ENCODE measurements at regions not wholly inside any gene's neighbourhood (a gene's known extent, or its start where the extent isn't known, plus 50 kb on each side); places are given as distances from the start of the nearest gene placed in this dataset.

GRCh38 chr3:180284331-180285110 lies 247.8 kb upstream of the PEX5L start:
- DNase-seq (ENCODE audit: low spot score) = no peak

GRCh38 chr3:180287703-180288102 lies 251.0 kb upstream of the PEX5L start:
- no peak for DNase-seq (ENCODE audit: low spot score)

GRCh38 chr3:180288816-180289215 lies 252.1 kb upstream of the PEX5L start:
- DNase-seq (ENCODE audit: low spot score) = no peak

- no peak for DNase-seq (ENCODE audit: low spot score)
Observed at GRCh38 chr3:180290300-180290699, 253.6 kb upstream of the PEX5L start.

GRCh38 chr3:180294282-180295027 lies 257.7 kb upstream of the PEX5L start:
- DNase-seq (ENCODE audit: low spot score) = no peak

GRCh38 chr3:180295811-180296210 lies 259.1 kb upstream of the PEX5L start:
- no peak for DNase-seq (ENCODE audit: low spot score)

GRCh38 chr3:180296971-180297370 lies 260.2 kb upstream of the PEX5L start:
- DNase-seq (ENCODE audit: low spot score) = no peak

- no peak for DNase-seq (ENCODE audit: low spot score)
Observed at GRCh38 chr3:180306155-180306554, 269.4 kb upstream of the PEX5L start.

- DNase-seq (ENCODE audit: low spot score) = no peak
Observed at GRCh38 chr3:180306691-180307090, 270.0 kb upstream of the PEX5L start.

GRCh38 chr3:180311242-180311641 lies 274.5 kb upstream of the PEX5L start:
- no peak for DNase-seq (ENCODE audit: low spot score)

GRCh38 chr3:180316321-180316720 lies 279.6 kb upstream of the PEX5L start:
- DNase-seq (ENCODE audit: low spot score) = no peak

GRCh38 chr3:180319461-180319860 lies 282.5 kb upstream of the TTC14 start:
- DNase-seq (ENCODE audit: low spot score) = no peak

GRCh38 chr3:180320631-180321030 lies 281.3 kb upstream of the TTC14 start:
- DNase-seq (ENCODE audit: low spot score) = no peak

GRCh38 chr3:180321534-180321933 lies 280.4 kb upstream of the TTC14 start:
- no peak for DNase-seq (ENCODE audit: low spot score)

- DNase-seq (ENCODE audit: low spot score) = no peak
Observed at GRCh38 chr3:180322829-180323228, 279.1 kb upstream of the TTC14 start.

- no peak for DNase-seq (ENCODE audit: low spot score)
Observed at GRCh38 chr3:180324791-180325190, 277.2 kb upstream of the TTC14 start.

- DNase-seq (ENCODE audit: low spot score) = no peak
Observed at GRCh38 chr3:180325533-180325932, 276.4 kb upstream of the TTC14 start.

- DNase-seq (ENCODE audit: low spot score) = no peak
Observed at GRCh38 chr3:180325958-180326357, 276.0 kb upstream of the TTC14 start.

GRCh38 chr3:180329187-180329586 lies 272.8 kb upstream of the TTC14 start:
- no peak for DNase-seq (ENCODE audit: low spot score)

GRCh38 chr3:180329847-180330246 lies 272.1 kb upstream of the TTC14 start:
- DNase-seq (ENCODE audit: low spot score) = no peak

- no peak for DNase-seq (ENCODE audit: low spot score)
Observed at GRCh38 chr3:180330440-180330839, 271.5 kb upstream of the TTC14 start.

GRCh38 chr3:180332608-180333007 lies 269.4 kb upstream of the TTC14 start:
- DNase-seq (ENCODE audit: low spot score) = no peak

GRCh38 chr3:180335050-180335449 lies 266.9 kb upstream of the TTC14 start:
- no peak for DNase-seq (ENCODE audit: low spot score)

GRCh38 chr3:180340395-180340794 lies 261.6 kb upstream of the TTC14 start:
- DNase-seq (ENCODE audit: low spot score) = no peak
